Activated T-cell treated with anti-CD3 and anti-CD28 coated beads, Interleukin-2, amount 50 U/mL, for 1 hour (primary cell): ENCODE measurements at regions not wholly inside any gene's neighbourhood (a gene's known extent, or its start where the extent isn't known, plus 50 kb on each side); places are given as distances from the start of the nearest gene placed in this dataset.
"Not testable (repeated sequence)": the region's sequence is repeated elsewhere in the genome, so short reads cannot be mapped to it uniquely, and the experiment has no call there.

Experiments used
- DNase-seq: peaks from one replicate; pipeline ENCODE4 v3.0.0-alpha.2; 2020

- no peak for DNase-seq
Measured at GRCh38 chr2:235413064-235413463, 80.8 kb upstream of the AGAP1 start.

GRCh38 chr2:235414422-235414821 is 79.4 kb upstream of the AGAP1 start:
- no peak for DNase-seq

GRCh38 chr2:235416858-235417499 is 76.9 kb upstream of the AGAP1 start:
- no peak for DNase-seq

DNA sequence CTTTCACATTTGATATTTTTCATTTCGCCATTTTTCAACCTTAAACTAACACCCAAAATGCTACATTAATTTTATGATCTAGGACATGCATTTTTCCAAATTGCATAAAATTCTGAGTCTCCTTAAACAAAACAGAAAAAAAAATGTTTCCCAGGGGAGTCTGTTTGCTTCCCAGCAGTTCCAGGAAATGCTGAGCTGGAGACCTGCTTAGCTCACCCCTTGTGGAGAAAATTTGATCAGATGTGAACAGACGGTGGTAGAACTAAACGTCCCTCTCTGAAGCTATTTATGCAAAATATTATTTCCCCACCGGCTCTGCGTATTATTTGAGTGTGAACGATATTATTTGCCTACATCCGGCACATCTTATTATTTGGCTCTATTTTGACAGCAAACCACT is 74.9 kb upstream of the AGAP1 start:
- DNase-seq, result no peak

DNA sequence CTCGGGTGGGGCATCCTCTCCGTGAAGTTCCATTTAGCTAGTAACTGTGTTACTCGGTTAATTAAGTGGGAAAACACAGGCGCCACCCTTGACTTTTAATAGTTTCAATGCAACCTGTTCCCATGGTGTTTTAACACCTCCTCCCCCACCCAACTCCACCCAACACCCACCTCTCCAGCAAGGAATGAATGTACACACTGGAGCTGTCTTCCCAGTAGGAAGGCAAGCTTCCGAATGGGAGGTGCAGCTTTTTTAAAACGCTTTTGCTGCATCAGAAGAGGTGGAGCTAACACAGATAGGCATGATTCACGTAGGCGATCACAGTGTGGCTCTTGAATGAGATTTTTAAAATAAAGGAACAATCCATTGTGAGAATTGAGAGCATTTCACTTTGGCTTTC is 73.8 kb upstream of the AGAP1 start:
- DNase-seq, result no peak

GRCh38 chr2:235421618-235422017 is 72.2 kb upstream of the AGAP1 start:
- no peak for DNase-seq

DNA sequence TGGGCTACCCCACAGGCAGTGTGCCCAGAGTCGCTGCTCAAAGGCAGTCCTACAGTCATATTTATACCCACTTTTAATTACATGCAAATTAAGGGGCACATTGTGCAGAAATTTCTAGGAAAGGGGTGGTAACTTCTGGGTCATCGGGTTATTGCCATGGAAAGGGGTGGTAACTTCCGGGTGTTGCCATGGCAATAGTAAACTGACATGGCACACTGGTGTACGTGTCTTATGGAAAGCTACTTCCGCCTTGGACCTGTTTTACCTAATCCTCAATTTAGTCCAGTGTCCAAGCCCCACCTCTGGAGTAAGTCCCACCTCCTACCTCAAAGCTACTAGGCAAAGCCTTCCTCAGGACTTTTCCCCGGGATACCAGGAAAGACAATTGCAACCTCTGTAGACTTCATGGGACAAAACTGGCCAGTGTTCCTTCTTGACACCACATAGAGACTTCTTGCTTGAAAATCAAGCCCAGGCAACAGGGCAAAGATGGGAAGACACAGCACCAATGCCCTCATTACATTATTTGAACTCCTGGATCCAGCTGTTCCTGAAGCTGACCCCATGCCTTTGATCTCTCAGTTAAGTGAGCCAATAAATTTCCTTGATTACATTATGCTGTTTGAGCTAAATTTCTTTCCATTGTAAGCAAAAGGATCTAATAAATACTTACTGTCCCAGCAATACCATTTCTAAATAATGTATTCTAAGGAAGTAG is 63.3 kb upstream of the AGAP1 start:
- no peak for DNase-seq

- DNase-seq, result no peak
Measured at GRCh38 chr2:235432741-235433520, 60.9 kb upstream of the AGAP1 start.

- DNase-seq, result no peak
Measured at GRCh38 chr2:235433860-235434259, 60.0 kb upstream of the AGAP1 start.

GRCh38 chr2:235439959-235440662 is 53.7 kb upstream of the AGAP1 start:
- no peak for DNase-seq

GRCh38 chr2:235443580-235443979 is 50.3 kb upstream of the AGAP1 start:
- not testable (repeated sequence) for DNase-seq
